ENCODE measurements at regions not wholly inside any gene's neighbourhood (a gene's known extent, or its start where the extent isn't known, plus 50 kb on each side); places are given as distances from the start of the nearest gene placed in this dataset.

DNA sequence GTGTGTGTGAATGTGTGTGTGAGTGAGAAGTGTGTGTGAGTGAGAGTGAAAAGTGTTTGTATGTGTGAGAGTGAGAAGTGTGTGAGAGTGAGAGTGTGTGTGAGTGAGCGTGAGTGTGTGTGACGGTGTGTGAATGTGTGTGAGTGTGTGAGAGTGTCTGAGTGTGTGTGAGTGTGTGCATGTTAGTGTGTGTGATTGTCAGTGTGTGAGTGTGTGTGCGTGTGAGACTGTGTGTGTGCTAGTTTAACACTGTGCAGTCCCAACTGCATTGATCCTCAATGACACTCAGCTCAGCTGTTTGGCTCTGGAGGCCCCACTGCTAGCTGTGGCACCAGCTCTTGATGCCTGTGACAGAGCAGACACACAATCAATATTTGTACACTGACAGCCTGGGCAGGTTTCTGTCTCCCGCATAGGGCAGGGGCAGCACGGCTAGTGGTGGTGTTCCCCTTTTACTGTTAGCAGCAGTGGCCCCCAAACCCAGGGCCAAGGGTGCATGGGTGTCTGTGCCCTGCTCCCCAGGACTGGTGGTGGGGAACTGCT is 135.0 kb downstream of the INHBB start:
- TF ChIP-seq POLR2AphosphoS5 (IDR thresholded peaks at IDR 0.05; ENCODE audit: low read depth, low read length) (no peak), SIN3A (IDR thresholded peaks at IDR 0.05; ENCODE audit: borderline replicate concordance, insufficient read depth, low read length) (no peak), FOXP2 (optimal IDR thresholded peaks at IDR 0.05; ENCODE audit: borderline replicate concordance, extremely low read depth, extremely low read length, insufficient read depth) (no peak), TAF1 (IDR thresholded peaks at IDR 0.05; ENCODE audit: borderline replicate concordance, insufficient read depth, low read length) (no peak)
- TF ChIP-seq, protein P1, sequence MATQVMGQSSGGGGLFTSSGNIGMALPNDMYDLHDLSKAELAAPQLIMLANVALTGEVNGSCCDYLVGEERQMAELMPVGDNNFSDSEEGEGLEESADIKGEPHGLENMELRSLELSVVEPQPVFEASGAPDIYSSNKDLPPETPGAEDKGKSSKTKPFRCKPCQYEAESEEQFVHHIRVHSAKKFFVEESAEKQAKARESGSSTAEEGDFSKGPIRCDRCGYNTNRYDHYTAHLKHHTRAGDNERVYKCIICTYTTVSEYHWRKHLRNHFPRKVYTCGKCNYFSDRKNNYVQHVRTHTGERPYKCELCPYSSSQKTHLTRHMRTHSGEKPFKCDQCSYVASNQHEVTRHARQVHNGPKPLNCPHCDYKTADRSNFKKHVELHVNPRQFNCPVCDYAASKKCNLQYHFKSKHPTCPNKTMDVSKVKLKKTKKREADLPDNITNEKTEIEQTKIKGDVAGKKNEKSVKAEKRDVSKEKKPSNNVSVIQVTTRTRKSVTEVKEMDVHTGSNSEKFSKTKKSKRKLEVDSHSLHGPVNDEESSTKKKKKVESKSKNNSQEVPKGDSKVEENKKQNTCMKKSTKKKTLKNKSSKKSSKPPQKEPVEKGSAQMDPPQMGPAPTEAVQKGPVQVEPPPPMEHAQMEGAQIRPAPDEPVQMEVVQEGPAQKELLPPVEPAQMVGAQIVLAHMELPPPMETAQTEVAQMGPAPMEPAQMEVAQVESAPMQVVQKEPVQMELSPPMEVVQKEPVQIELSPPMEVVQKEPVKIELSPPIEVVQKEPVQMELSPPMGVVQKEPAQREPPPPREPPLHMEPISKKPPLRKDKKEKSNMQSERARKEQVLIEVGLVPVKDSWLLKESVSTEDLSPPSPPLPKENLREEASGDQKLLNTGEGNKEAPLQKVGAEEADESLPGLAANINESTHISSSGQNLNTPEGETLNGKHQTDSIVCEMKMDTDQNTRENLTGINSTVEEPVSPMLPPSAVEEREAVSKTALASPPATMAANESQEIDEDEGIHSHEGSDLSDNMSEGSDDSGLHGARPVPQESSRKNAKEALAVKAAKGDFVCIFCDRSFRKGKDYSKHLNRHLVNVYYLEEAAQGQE (IDR thresholded peaks at IDR 0.05; ENCODE audit: insufficient read depth in 1 of 2, low read depth in 2 of 2, low read length in 2 of 2), result no peak

DNA sequence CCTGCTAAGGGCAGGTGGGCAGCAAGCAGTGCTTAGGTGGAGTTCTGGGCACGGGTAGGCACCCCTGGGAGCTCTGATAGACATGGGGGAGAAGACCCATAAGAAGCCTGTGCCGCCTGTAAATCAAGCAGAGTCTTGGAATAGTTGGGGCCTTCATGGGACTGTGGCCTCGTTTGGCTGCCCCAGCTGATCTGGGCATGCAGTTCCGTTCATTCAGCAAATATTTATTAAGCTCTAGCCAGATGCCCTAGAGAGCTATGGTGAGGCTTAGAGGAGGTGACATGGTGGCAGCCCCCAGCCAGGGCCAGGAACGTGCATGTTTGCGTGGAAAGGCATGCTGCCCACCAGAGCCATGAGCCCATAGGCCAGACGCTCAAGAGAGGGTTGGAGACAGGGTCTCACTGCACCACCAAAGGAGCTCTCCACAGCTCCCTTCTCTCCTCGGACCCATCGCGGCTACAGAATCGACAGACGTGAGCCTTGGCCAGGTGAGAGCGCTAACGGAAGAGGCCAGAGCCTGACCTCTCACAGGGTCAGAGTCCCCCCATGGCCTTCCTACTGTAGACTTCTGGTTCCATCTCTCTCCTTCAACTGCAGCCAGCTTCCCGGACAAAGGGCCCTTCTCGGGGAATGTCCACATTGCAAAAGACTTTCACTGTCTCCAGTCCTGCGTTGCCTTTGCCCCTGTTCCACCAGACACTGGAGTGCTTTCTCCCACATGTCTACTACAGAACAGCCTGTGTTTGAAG is 135.7 kb downstream of the INHBB start:
- TF ChIP-seq TAF1 (IDR thresholded peaks at IDR 0.05; ENCODE audit: borderline replicate concordance, insufficient read depth, low read length) (no peak), POLR2AphosphoS5 (IDR thresholded peaks at IDR 0.05; ENCODE audit: low read depth, low read length) (no peak), SIN3A (IDR thresholded peaks at IDR 0.05; ENCODE audit: borderline replicate concordance, insufficient read depth, low read length) (no peak), FOXP2 (optimal IDR thresholded peaks at IDR 0.05; ENCODE audit: borderline replicate concordance, extremely low read depth, extremely low read length, insufficient read depth) (no peak)
- TF ChIP-seq, protein P1 (IDR thresholded peaks at IDR 0.05; ENCODE audit: insufficient read depth in 1 of 2, low read depth in 2 of 2, low read length in 2 of 2), result no peak

DNA sequence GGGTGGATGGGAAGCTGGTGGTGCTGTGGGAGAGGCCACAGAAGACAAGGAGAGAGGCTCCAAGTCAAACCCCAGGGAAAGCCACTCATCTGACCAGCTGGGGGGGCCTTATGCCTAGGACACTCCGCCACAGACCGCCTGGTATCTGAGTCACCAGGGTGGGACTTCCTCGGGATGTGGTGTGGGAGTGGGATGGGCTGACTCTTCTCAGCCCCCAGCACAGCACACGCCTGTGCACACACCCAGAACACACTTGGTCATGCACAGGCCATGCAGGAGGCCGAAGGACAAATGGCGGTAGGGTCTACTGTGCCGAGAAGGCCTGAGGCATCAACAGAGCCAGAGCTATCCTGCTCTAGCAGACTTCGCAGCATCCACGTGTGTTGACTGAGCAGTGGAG is 136.4 kb downstream of the INHBB start:
- TF ChIP-seq, protein P1 (IDR thresholded peaks at IDR 0.05; ENCODE audit: insufficient read depth in 1 of 2, low read depth in 2 of 2, low read length in 2 of 2), result no peak

DNA sequence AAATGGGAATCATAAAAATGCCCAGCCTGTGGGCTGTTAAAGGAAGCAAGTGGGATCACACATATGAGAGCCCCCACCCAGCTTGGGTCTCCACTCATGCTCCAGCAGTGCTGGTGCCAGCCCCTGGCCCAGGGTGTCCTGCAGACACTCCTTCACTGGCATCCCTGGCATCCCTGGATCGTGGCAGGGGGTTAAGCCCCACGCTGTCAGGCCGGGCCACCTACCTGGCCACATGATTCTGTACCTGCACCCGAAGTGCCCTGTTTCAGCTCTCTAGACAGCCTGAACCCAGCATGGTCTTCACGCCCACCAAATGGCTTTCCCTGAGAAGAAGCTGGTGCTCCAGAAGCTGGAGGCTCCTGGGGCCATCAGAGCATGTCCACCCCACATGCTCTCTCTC is 137.4 kb downstream of the INHBB start:
- no peak for TF ChIP-seq SIN3A (IDR thresholded peaks at IDR 0.05; ENCODE audit: borderline replicate concordance, insufficient read depth, low read length)
- TF ChIP-seq FOXP2 (optimal IDR thresholded peaks at IDR 0.05; ENCODE audit: borderline replicate concordance, extremely low read depth, extremely low read length, insufficient read depth), result no peak
- TF ChIP-seq, protein P1 (IDR thresholded peaks at IDR 0.05; ENCODE audit: insufficient read depth in 1 of 2, low read depth in 2 of 2, low read length in 2 of 2), result no peak
- TF ChIP-seq TAF1 (IDR thresholded peaks at IDR 0.05; ENCODE audit: borderline replicate concordance, insufficient read depth, low read length), result no peak
- TF ChIP-seq POLR2AphosphoS5 (IDR thresholded peaks at IDR 0.05; ENCODE audit: low read depth, low read length), result no peak

Data from PFSK-1 (cell line).